Panc1 (cell line): ENCODE measurements at regions not wholly inside any gene's neighbourhood (a gene's known extent, or its start where the extent isn't known, plus 50 kb on each side); places are given as distances from the start of the nearest gene placed in this dataset.

Source experiments
- ATAC-seq: fragments of 200-7000 bp; cut with Tn5 transposase; 2 replicates; pipeline ENCODE4 v1.9.1; 2020; ENCODE audit warnings: mild to moderate bottlenecking, moderate library complexity
- BruUV-seq: library from RNA; stranded (reverse); fragments of 400-500 nt; replicated peaks from 2 replicates; lab custom pipeline; 2021; lab: Mats Ljungman, UMichigan
- CTCF ChIA-PET: fragments of 300-600 bp; sonication (Branson Sonifier 250); formaldehyde crosslinking; loops from one replicate; lab custom pipeline; 2022; ENCODE audit warnings: antibody characterized with exemption; lab: Charles Lee
- POLR2A ChIA-PET: fragments of 300-600 bp; sonication (Branson Sonifier 250); formaldehyde crosslinking; loops from one replicate; lab custom pipeline; 2022; ENCODE audit warnings: antibody characterized with exemption; lab: Charles Lee
- DNase-seq: peaks from one replicate; pipeline ENCODE4 v3.0.0-alpha.2; 2010; ENCODE audit warnings: low read depth, low spot score
- H3K27ac ChIP-seq: 2 replicates; pipeline ENCODE4 v1.5.1; 2011; ENCODE audit warnings: mild to moderate bottlenecking, low read length, inconsistent platforms
- H3K27me3 ChIP-seq: fragments of 200-500 bp; sonication (Bioruptor generic); 2 replicates; pipeline ENCODE4 v1.6.0; 2014; ENCODE audit warnings: low read length, inconsistent platforms; ENCODE audit not compliant: control insufficient read depth, insufficient read depth
- H3K36me3 ChIP-seq: fragments of 200-500 bp; sonication (Bioruptor generic); 2 replicates; pipeline ENCODE4 v1.5.1; 2014; ENCODE audit warnings: inconsistent platforms, mild to moderate bottlenecking, low read length, moderate library complexity; ENCODE audit not compliant: control insufficient read depth, insufficient read depth
- H3K4me1 ChIP-seq: 2 replicates; pipeline ENCODE4 v1.5.1; 2011; ENCODE audit warnings: inconsistent platforms, mild to moderate bottlenecking, low read length, moderate library complexity; ENCODE audit not compliant: control insufficient read depth, insufficient read depth
- H3K4me3 ChIP-seq, 2 experiments: 2 replicates each; pipeline ENCODE4 v1.5.1; 2011 to 2012; ENCODE audit warnings: low read depth in 2 of 2, low read length in 2 of 2, mild to moderate bottlenecking in 2 of 2, inconsistent platforms in 1 of 2, moderate library complexity in 1 of 2
- H3K9me3 ChIP-seq: fragments of 200-500 bp; sonication (Bioruptor generic); 2 replicates; pipeline ENCODE4 v1.5.1; 2014; ENCODE audit warnings: low read depth, mild to moderate bottlenecking, inconsistent platforms, low read length, moderate library complexity; ENCODE audit not compliant: control insufficient read depth, insufficient read depth
- CTCF ChIP-seq: fragments of 450-650 bp; IDR thresholded peaks from 2 replicates; pipeline ENCODE4 v1.5.1; 2017; ENCODE audit warnings: mild to moderate bottlenecking
- POLR2AphosphoS5 ChIP-seq: IDR thresholded peaks from 2 replicates; pipeline ENCODE4 v1.6.1; 2012; ENCODE audit warnings: mild to moderate bottlenecking, low read depth, low read length, moderate library complexity
- SIN3A ChIP-seq: IDR thresholded peaks from 2 replicates; pipeline ENCODE4 v1.6.1; 2012; ENCODE audit warnings: low read depth, mild to moderate bottlenecking, low read length, moderate library complexity, borderline replicate concordance; ENCODE audit not compliant: insufficient read depth
- TCF7L2 ChIP-seq: IDR thresholded peaks from 2 replicates; pipeline ENCODE4 v1.6.1; 2011; ENCODE audit warnings: mild to moderate bottlenecking, low read depth, low read length, inconsistent platforms
- in situ Hi-C: cut with HindIII; loops from 2 replicates; pipeline ENCODE4 v1.10.0; 2016; ENCODE audit warnings: low sequenced_read_pairs, low pct_unique_long_range_greater_than_20kb
- intact Hi-C: fragments of 100-400 bp; cut with micrococcal nuclease; formaldehyde crosslinking; loops from one replicate; pipeline ENCODE4 v1.10.0; 2022; ENCODE audit not compliant: unreplicated experiment
- TF ChIP-seq, protein P1 (sequence below), 2 experiments: IDR thresholded peaks; 2 replicates each; pipeline ENCODE4 v1.6.1; 2011 to 2012; ENCODE audit warnings: low read depth in 2 of 2, control low read depth in 1 of 2, low read length in 1 of 2, mild to moderate bottlenecking in 1 of 2, moderate library complexity in 1 of 2; ENCODE audit not compliant: insufficient read depth in 1 of 2

- H3K4me1 ChIP-seq, result no peaks in the 10 kb centered on the region
- intact Hi-C loops (no loop called here), in situ Hi-C loops (no loop called here)
- POLR2A ChIA-PET, result no interaction called here
- no peaks in the 10 kb centered on the region for H3K9me3 ChIP-seq
- DNase-seq (no peak), ATAC-seq (no peak)
- H3K4me3 ChIP-seq, result no peak overlapping the region
- no peak for TF ChIP-seq TCF7L2
- no peak for TF ChIP-seq POLR2AphosphoS5
- TF ChIP-seq, protein P1, sequence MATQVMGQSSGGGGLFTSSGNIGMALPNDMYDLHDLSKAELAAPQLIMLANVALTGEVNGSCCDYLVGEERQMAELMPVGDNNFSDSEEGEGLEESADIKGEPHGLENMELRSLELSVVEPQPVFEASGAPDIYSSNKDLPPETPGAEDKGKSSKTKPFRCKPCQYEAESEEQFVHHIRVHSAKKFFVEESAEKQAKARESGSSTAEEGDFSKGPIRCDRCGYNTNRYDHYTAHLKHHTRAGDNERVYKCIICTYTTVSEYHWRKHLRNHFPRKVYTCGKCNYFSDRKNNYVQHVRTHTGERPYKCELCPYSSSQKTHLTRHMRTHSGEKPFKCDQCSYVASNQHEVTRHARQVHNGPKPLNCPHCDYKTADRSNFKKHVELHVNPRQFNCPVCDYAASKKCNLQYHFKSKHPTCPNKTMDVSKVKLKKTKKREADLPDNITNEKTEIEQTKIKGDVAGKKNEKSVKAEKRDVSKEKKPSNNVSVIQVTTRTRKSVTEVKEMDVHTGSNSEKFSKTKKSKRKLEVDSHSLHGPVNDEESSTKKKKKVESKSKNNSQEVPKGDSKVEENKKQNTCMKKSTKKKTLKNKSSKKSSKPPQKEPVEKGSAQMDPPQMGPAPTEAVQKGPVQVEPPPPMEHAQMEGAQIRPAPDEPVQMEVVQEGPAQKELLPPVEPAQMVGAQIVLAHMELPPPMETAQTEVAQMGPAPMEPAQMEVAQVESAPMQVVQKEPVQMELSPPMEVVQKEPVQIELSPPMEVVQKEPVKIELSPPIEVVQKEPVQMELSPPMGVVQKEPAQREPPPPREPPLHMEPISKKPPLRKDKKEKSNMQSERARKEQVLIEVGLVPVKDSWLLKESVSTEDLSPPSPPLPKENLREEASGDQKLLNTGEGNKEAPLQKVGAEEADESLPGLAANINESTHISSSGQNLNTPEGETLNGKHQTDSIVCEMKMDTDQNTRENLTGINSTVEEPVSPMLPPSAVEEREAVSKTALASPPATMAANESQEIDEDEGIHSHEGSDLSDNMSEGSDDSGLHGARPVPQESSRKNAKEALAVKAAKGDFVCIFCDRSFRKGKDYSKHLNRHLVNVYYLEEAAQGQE (IDR thresholded peaks at IDR 0.05; ENCODE audit: insufficient read depth in 1 of 2, low read depth in 2 of 2, low read length in 1 of 2), result no peak
- TF ChIP-seq SIN3A, result no peak
- no peak for TF ChIP-seq CTCF
- no TSS peak for BruUV-seq
- H3K27ac ChIP-seq, result no peak overlapping the region
- CTCF ChIA-PET, result no interaction called here
- no peaks in the 10 kb centered on the region for H3K27me3 ChIP-seq
- H3K36me3 ChIP-seq, result no peaks in the 10 kb centered on the region
Measured at GRCh38 chr4:178356725-178357124, 914.5 kb upstream of the AGA start.

- Histone ChIP-seq H3K4me1 (no peaks in the 10 kb centered on the region), H3K9me3 (no peaks in the 10 kb centered on the region), H3K27me3 (no peaks in the 10 kb centered on the region), H3K27ac (no peak overlapping the region), H3K36me3 (no peaks in the 10 kb centered on the region), H3K4me3 (no peak overlapping the region)
- no TSS peak for BruUV-seq
- in situ Hi-C loops (no loop called here), intact Hi-C loops (no loop called here)
- POLR2A ChIA-PET, result no interaction called here
- TF ChIP-seq CTCF, result no peak
- no peak for ATAC-seq
- DNase-seq, result no peak
- CTCF ChIA-PET, result no interaction called here
Measured at GRCh38 chr4:178385481-178385880, 943.2 kb upstream of the AGA start.

- Histone ChIP-seq H3K4me3 (no peak overlapping the region), H3K4me1 (no peaks in the 10 kb centered on the region), H3K27me3 (no peaks in the 10 kb centered on the region), H3K9me3 (no peaks in the 10 kb centered on the region), H3K27ac (no peak overlapping the region), H3K36me3 (no peaks in the 10 kb centered on the region)
- POLR2A ChIA-PET, result no interaction called here
- DNase-seq (no peak), ATAC-seq (no peak)
- CTCF ChIA-PET, result no interaction called here
- in situ Hi-C loops (no loop called here), intact Hi-C loops (no loop called here)
- no TSS peak for BruUV-seq
- TF ChIP-seq, protein P1 (IDR thresholded peaks at IDR 0.05; ENCODE audit: insufficient read depth in 1 of 2, low read depth in 2 of 2, low read length in 1 of 2), result no peak
- no peak for TF ChIP-seq TCF7L2
- TF ChIP-seq POLR2AphosphoS5, result no peak
- TF ChIP-seq CTCF, result no peak
- TF ChIP-seq SIN3A, result no peak
Measured at GRCh38 chr4:178387756-178388155, 945.5 kb upstream of the AGA start.
